RCC 7860 (cell line): ENCODE measurements at regions not wholly inside any gene's neighbourhood (a gene's known extent, or its start where the extent isn't known, plus 50 kb on each side); places are given as distances from the start of the nearest gene placed in this dataset.
A peak's percentile ranks its signal among the peaks of the same experiment; 100 is the strongest.
"Not testable (repeated sequence)": the region's sequence is repeated elsewhere in the genome, so short reads cannot be mapped to it uniquely, and the experiment has no call there.

Source experiments
- DNase-seq: peaks from one replicate; pipeline ENCODE4 v3.0.0-alpha.2; 2015; ENCODE audit warnings: low spot score
- FAIRE-seq: peaks from 2 replicates; lab custom pipeline; 2012; peaks lifted over from hg19 to GRCh38; lab: Jason Lieb, UNC

GRCh38 chr2:16774980-16775898, 109.6 kb upstream of the CYRIA start:
- DNase-seq (no peak), FAIRE-seq (no peak)

DNA sequence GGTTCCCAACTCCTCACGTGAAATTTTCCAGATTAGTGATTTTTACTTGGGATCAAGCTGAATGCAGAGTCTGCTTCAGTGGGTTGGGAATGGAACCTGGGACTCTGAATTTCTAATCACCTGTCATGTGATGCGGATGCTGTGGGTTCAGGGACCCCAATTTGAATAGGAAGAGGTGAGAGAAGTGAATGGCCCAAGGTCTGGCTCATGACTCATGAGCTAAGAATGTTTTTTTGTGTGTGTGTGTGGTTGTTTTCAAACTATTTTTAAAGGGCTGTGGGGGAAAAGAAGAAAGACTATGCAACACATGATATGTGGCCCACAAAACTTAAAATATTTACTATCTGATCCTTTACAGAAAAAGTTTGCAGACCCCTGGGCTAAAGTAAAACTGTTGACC, 108.5 kb upstream of the CYRIA start:
- FAIRE-seq (no peak), DNase-seq (no peak)

- DNase-seq (peak; percentile 42), FAIRE-seq (no peak)
Measured at GRCh38 chr2:16773080-16773713, 107.6 kb upstream of the CYRIA start.

GRCh38 chr2:16767789-16768476, 102.3 kb upstream of the CYRIA start:
- FAIRE-seq, result no peak
- DNase-seq, result no peak

- no peak for FAIRE-seq
- no peak for DNase-seq
Measured at GRCh38 chr2:16765356-16765755, 99.7 kb upstream of the CYRIA start.

DNA sequence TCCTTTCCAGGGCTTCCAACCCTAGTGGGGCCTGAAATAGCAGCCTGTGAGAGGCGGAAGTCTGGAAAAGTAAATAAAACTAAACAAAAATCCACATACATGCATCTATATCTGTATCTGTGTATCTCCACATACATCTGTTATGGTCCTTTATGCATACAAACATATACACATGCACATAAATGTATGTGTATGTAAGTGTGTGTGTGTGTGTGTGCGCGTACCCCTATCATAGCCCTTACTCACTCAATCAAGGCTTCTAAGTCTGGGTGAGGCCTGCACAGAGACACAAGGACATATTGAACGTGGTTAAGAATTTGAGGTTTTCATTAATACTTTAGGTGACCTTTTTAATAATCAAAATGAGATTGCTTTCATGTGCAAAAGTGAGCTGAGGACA, 98.9 kb upstream of the CYRIA start:
- FAIRE-seq, result no peak
- DNase-seq, result no peak

DNA sequence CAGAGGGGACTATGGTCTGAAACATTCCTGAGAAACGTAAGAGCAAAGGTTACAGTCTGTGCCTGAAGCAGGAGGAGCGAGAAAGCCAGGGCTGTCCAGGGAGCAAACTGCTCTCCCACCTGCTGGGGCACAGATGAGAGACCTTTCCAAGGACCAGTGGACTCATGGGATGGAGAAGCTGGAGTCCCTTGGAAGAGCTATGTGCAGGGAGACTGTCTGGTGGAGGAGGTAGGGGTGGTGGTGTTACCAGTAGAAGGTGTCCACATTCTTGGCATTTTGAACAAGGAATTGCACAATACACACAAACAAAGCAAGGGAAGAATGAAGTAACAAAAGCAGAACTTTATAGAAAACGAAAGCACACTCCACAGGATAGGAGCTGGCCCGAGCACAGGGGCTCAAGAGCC, 97.9 kb upstream of the CYRIA start:
- DNase-seq (no peak), FAIRE-seq (no peak)

GRCh38 chr2:16763056-16763455, 97.4 kb upstream of the CYRIA start:
- FAIRE-seq, result no peak
- DNase-seq, result no peak

GRCh38 chr2:16760426-16760825, 94.8 kb upstream of the CYRIA start:
- DNase-seq, result no peak
- FAIRE-seq, result no peak

DNA sequence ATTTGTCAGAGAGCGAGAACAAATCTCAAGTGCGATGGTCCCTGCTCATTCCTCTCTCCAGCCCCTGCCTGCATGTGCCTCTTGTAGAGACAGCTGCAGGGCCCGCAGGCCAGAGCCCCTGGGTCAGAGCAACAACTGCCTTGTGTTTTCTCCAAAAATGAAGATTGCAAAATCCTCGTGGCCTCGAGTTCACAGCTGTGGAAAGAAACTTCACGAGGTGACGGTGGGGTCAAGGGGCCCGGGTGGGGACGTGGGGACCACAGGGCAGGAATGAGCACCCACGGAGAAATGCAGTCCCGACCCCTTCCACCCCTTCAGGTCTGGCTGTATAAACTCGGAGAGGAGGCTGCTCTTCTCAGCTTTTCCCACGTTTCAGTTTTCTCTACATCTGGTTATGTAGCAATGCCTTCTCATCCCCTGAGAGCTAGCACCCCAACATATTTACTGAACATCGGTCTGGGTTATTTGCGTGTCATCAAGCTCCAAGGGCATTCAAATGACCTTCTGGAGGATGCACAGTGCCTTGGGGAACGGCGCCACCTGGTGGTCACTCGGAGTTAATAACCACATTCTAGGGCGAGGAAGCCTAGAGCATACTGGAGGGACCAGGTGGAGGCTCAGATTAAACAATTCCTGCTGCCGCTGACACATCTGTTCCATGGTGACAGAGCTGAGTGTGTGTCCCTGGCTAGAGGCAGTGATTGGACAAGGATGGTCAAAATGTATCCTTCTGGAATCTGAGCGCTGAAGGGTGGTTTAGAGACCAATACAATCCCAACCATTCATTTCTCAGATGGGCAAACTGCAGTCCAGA, 91.4 kb upstream of the CYRIA start:
- peak; percentile 39 for FAIRE-seq
- peak; percentile 42 for DNase-seq

- no peak for DNase-seq
- FAIRE-seq, result no peak
Measured at GRCh38 chr2:16755442-16755841, 89.8 kb upstream of the CYRIA start.

DNA sequence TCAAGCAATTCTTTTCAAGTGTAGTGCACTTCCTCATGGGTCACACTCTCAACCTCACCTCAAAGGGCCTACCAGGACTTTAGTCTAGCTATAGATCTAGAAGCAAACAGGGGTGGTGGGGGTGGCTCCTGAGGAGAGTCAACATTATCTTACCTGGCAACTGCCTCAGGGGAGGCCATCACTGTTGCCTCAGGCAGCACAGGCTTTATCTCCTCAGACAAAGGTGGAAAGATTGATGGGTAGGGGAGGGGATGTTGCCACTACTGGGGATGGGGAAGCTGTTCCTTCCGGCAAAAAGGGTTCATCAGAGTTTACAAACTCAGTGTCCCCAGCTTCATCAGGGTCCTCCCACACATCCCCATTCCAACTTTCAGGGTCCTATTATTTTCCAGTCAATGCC, 87.4 kb upstream of the CYRIA start:
- not testable (repeated sequence) for FAIRE-seq, DNase-seq

DNA sequence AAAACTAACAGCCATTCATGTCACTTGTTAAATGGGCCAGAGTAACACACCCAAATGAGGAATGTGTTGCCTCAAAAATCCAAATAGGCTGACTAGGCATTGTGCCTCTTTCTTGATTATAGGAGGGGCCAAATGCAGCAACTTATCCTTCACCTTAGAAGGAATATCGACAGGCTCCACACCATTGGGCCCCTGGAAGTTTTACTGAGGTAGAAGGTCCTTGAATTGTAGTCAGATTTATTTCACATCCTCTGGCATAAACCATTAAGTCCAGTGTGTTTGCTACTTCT, 85.2 kb upstream of the CYRIA start:
- not testable (repeated sequence) for FAIRE-seq, DNase-seq

- FAIRE-seq (no peak), DNase-seq (no peak)
Measured at GRCh38 chr2:16750175-16750924, 84.7 kb upstream of the CYRIA start.

DNA sequence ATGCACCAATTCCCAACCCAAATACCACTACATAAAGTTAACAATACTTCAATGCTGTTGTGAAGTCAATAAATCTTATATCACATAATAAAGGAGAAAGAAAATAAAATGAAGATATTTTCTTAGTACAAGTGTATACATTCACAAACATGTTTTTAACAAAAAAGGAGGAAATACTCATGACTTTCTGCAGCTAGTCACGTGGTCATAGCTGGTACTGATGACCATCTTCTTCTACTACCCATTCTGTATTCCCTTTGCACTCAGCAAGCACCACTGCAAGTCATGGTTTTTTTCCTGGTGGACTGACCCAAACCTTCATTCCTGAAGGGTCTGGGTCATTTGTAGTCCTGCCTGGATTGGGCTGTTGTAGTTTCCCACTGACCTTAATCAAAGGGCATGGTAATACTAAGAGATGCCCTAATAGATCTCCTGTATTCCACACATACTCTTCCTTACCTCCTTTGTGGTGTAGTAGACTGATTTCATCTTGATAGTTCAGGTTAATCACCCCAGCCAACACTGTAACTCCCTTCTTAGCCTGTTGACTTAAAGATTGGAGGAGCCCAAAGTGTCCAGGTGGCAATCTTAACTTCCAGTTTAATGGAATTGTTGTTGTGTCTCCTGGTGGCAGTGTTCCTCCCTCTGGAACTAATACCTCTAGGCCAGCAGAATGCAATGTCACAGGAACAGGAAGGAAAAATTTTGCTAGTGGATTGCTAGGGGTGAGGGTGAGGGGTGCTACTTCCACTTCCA, 83.1 kb upstream of the CYRIA start:
- FAIRE-seq, DNase-seq: not testable (repeated sequence)

DNA sequence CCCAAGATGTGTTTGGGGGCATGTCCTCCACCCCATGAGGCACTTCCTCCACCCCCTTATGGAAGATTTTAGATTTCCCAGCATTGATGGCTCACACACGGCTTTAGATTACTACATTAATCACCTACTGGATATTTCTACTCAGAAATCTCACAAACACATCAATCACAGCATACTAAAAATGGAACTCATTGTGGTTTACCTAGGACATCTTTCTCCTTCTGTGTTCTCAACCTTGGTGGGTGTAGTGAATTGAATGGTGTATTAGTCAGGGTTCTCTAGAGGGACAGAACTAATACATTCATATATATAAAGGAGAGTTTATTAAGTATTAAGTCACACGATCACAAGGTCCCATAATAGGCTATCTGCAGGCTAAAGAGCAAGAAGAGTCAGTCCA, 82.1 kb upstream of the CYRIA start:
- FAIRE-seq (no peak), DNase-seq (no peak)

DNA sequence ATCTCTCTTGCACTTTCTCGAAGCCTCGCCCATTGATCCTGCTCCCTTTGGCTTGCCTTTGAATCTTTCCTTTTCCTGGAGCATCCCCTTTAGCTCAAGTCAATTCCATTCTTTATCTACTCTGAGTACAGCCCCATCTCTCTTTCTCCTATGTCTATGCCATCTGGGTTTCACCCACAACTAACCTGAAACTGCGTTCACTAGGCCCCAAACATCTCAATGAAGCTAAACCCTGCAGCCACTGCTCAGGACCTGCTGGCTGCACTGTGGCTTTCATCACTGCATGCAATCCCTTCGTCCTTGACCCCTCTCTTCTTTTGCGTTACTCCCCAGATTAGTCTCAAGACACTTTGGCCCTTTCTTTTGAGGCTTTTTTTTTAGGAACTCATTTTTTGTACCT, 81.6 kb upstream of the CYRIA start:
- FAIRE-seq, result no peak
- DNase-seq, result no peak

DNA sequence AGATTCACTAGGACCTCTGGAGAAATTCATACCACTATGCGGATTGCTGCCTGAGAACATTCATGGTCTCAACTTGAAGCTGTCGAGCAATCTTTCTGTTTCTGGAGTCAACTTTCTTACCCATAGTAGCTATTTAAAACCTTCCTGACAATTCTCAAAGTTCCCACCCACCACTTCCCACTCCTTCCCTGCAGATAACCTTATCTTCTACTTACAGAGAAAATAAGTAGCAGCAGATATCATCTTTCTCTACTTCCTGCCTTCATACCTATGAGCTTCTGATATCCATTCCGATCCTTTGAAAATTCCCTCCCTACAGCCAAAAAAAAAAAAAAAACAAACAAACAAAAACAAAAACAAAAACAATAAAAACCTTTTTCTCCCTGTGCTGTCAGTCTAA, 81.2 kb upstream of the CYRIA start:
- DNase-seq, result no peak
- FAIRE-seq, result no peak

DNA sequence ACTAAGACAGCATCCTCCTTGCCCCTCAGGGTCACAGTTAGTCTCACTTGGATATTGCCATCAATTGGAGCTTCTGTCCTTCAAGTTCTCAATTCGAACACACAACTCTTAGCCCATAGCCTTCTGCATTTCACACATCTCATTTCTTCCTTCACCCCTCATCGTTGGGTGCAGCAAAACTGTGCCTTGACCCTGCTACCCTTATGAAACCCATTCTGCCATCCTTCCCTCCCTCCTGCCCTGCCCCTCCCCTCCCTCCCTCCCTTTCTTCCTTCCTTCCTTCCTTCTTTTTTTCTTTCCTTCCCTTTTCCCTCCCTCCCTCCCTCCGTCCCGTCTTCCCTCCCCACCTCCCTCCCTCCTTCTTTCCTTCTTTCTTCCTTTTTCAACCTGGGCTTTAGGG, 80.7 kb upstream of the CYRIA start:
- no peak for DNase-seq
- no peak for FAIRE-seq

- FAIRE-seq (peak; percentile 90), DNase-seq (peak; percentile 77)
Measured at GRCh38 chr2:16745466-16745865, 79.8 kb upstream of the CYRIA start.
